Nephron (organoid): ENCODE measurements at regions not wholly inside any gene's neighbourhood (a gene's known extent, or its start where the extent isn't known, plus 50 kb on each side); places are given as distances from the start of the nearest gene placed in this dataset.

Experiments used
- H3K27ac Mint-ChIP-seq, 3 experiments: 2 replicates each; pipeline ENCODE4 v1.8.0; 2020; ENCODE audit warnings: mixed read lengths in 3 of 3, mild to moderate bottlenecking in 2 of 3, moderate library complexity in 1 of 3
- H3K27me3 Mint-ChIP-seq: 2 replicates; pipeline ENCODE4 v1.8.0; 2021; ENCODE audit warnings: low read depth, mild to moderate bottlenecking, moderate library complexity, mixed read lengths
- H3K36me3 Mint-ChIP-seq: 2 replicates; pipeline ENCODE4 v1.8.0; 2020; ENCODE audit warnings: low read depth, mixed read lengths
- H3K4me1 Mint-ChIP-seq: 2 replicates; pipeline ENCODE4 v1.8.0; 2020; ENCODE audit warnings: mixed read lengths
- H3K4me3 Mint-ChIP-seq, 3 experiments: 2 replicates each; pipeline ENCODE4 v1.8.0; 2020; ENCODE audit warnings: mild to moderate bottlenecking in 3 of 3, mixed read lengths in 3 of 3, moderate library complexity in 2 of 3
- H3K9me3 Mint-ChIP-seq: 2 replicates; pipeline ENCODE4 v1.8.0; 2020; ENCODE audit warnings: mixed read lengths
- CTCF ChIP-seq, 3 experiments: fragments of 200-600 bp; sonication (generic); IDR thresholded peaks; one replicate each; pipeline ENCODE4 v1.5.0; 2021; ENCODE audit warnings: antibody characterized with exemption in 3 of 3; ENCODE audit not compliant: unreplicated experiment in 3 of 3

- peaks cover 5% of the 10 kb centered on the region for H3K27me3 Mint-ChIP-seq
- no peak overlapping the region for H3K4me3 Mint-ChIP-seq
- no peak for TF ChIP-seq CTCF (IDR thresholded peaks at IDR 0.05; ENCODE audit: unreplicated experiment in 3 of 3)
- no peak overlapping the region for H3K27ac Mint-ChIP-seq
- H3K9me3 Mint-ChIP-seq: peaks cover 9% of the 10 kb centered on the region
- no peaks in the 10 kb centered on the region for H3K36me3 Mint-ChIP-seq
- H3K4me1 Mint-ChIP-seq: no peaks in the 10 kb centered on the region
These were observed 590.8 kb upstream of the FZD8 start for GRCh38 chr10:36232935-36233334.

GRCh38 chr10:36224431-36224985 is 582.4 kb upstream of the FZD8 start:
- Mint-ChIP-seq H3K4me1 (peaks cover 20% of the 10 kb centered on the region), H3K27ac (no peak overlapping the region), H3K36me3 (no peaks in the 10 kb centered on the region), H3K27me3 (no peaks in the 10 kb centered on the region), H3K9me3 (peaks cover 2% of the 10 kb centered on the region), H3K4me3 (no peak overlapping the region)
- TF ChIP-seq CTCF (IDR thresholded peaks at IDR 0.05; ENCODE audit: unreplicated experiment in 3 of 3): no peak

GRCh38 chr10:36221101-36221500 is 579.0 kb upstream of the FZD8 start:
- peak overlapping the region in 2 of 3 experiments; percentile 9 to 16 for H3K27ac Mint-ChIP-seq
- TF ChIP-seq CTCF (IDR thresholded peaks at IDR 0.05; ENCODE audit: unreplicated experiment in 3 of 3): no peak
- peaks cover 2% of the 10 kb centered on the region for H3K9me3 Mint-ChIP-seq
- no peaks in the 10 kb centered on the region for H3K27me3 Mint-ChIP-seq
- peaks cover 21% of the 10 kb centered on the region for H3K4me1 Mint-ChIP-seq
- H3K36me3 Mint-ChIP-seq: no peaks in the 10 kb centered on the region
- H3K4me3 Mint-ChIP-seq: no peak overlapping the region

GRCh38 chr10:36220151-36220550 is 578.1 kb upstream of the FZD8 start:
- H3K9me3 Mint-ChIP-seq: peaks cover 2% of the 10 kb centered on the region
- no peaks in the 10 kb centered on the region for H3K36me3 Mint-ChIP-seq
- peaks cover 21% of the 10 kb centered on the region for H3K4me1 Mint-ChIP-seq

GRCh38 chr10:36211856-36212255 is 569.8 kb upstream of the FZD8 start:
- no peaks in the 10 kb centered on the region for H3K9me3 Mint-ChIP-seq
- no peaks in the 10 kb centered on the region for H3K36me3 Mint-ChIP-seq
- H3K27ac Mint-ChIP-seq: no peak overlapping the region
- no peak for TF ChIP-seq CTCF (IDR thresholded peaks at IDR 0.05; ENCODE audit: unreplicated experiment in 3 of 3)
- no peaks in the 10 kb centered on the region for H3K4me1 Mint-ChIP-seq
- H3K4me3 Mint-ChIP-seq: no peak overlapping the region
- H3K27me3 Mint-ChIP-seq: peaks cover 10% of the 10 kb centered on the region

More at GRCh38 chr10:36220151-36220550, 578.1 kb upstream of the FZD8 start:
- no peaks in the 10 kb centered on the region for H3K27me3 Mint-ChIP-seq
- H3K4me3 Mint-ChIP-seq: no peak overlapping the region
- H3K27ac Mint-ChIP-seq: peak overlapping the region in 2 of 3 experiments; percentile 35 to 49
- TF ChIP-seq CTCF (IDR thresholded peaks at IDR 0.05; ENCODE audit: unreplicated experiment in 3 of 3): no peak

- no peaks in the 10 kb centered on the region for H3K9me3 Mint-ChIP-seq
- H3K27me3 Mint-ChIP-seq: peaks cover 10% of the 10 kb centered on the region
- no peak overlapping the region for H3K27ac Mint-ChIP-seq
- H3K36me3 Mint-ChIP-seq: no peaks in the 10 kb centered on the region
- H3K4me3 Mint-ChIP-seq: no peak overlapping the region
- TF ChIP-seq CTCF (IDR thresholded peaks at IDR 0.05; ENCODE audit: unreplicated experiment in 3 of 3): no peak
- H3K4me1 Mint-ChIP-seq: no peaks in the 10 kb centered on the region
These were observed 567.4 kb upstream of the FZD8 start for GRCh38 chr10:36209480-36209879.
